Thoracic aorta (tissue), 2 donors: ENCODE measurements at regions not wholly inside any gene's neighbourhood (a gene's known extent, or its start where the extent isn't known, plus 50 kb on each side); places are given as distances from the start of the nearest gene placed in this dataset.

ENCODE experiments used
- ATAC-seq: fragments of 150-250 bp; one replicate; pipeline ENCODE4 v1.8.0; 2017; ENCODE audit warnings: low read depth; ENCODE audit not compliant: insufficient number of reproducible peaks, low FRiP score
- DNase-seq: peaks from one replicate; pipeline ENCODE4 v3.0.0-alpha.2; 2020; ENCODE audit warnings: low spot score
- H3K27ac ChIP-seq, 2 donors: fragments of 200-600 bp; sonication (generic); 1 replicate in 1 of 2; 2 replicates in 1 of 2; pipeline ENCODE4 v1.5.1; 2016; ENCODE audit warnings: mild to moderate bottlenecking in 2 of 2, moderate library complexity in 2 of 2
- H3K27me3 ChIP-seq: fragments of 200-600 bp; sonication (generic); replicated peaks from 2 replicates; pipeline ENCODE4 v1.6.0; 2016; ENCODE audit warnings: mild to moderate bottlenecking; ENCODE audit not compliant: insufficient read depth
- H3K36me3 ChIP-seq: fragments of 200-600 bp; sonication (generic); one replicate; pipeline ENCODE4 v1.5.1; 2016
- H3K4me1 ChIP-seq, 2 donors: fragments of 200-600 bp; sonication (generic); 1 replicate in 1 of 2; 2 replicates in 1 of 2; pipeline versions ENCODE4 v1.5.1 to v1.6.0; 2016; ENCODE audit warnings: low read depth in 2 of 2, mild to moderate bottlenecking in 1 of 2; ENCODE audit not compliant: control insufficient read depth in 1 of 2
- H3K4me3 ChIP-seq: fragments of 200-600 bp; sonication (generic); 2 replicates; pipeline ENCODE4 v1.5.1; 2016; ENCODE audit warnings: mild to moderate bottlenecking
- H3K9me3 ChIP-seq: fragments of 200-600 bp; sonication (generic); 2 replicates; pipeline ENCODE4 v1.5.1; 2016
- CTCF ChIP-seq: fragments of 200-600 bp; sonication (generic); IDR thresholded peaks from one replicate; pipeline ENCODE4 v1.5.1; 2019; ENCODE audit warnings: antibody characterized with exemption

DNA sequence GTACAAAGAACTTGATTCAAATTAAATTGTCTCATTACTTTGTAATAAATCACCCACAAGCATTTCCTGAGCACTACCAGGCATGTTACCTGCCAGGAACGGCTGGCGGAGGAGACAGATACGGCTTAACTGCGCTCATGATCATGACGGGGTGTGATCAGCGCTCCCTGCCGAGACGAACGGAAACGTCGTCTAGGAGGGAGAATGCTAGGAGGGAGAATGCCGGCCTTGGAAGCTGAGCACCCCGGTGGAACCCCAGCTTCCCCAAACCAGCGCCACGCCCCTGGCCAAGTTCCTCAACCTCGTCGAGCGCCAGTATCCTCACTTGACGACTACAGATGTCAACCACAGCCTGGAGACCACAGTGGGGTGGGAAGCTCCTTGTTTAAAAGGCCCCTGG is 272.8 kb downstream of the CTTN start:
- Histone ChIP-seq H3K27me3 (no peaks in the 10 kb centered on the region), H3K9me3 (no peaks in the 10 kb centered on the region), H3K4me1 (no peaks in the 10 kb centered on the region), H3K27ac (no peak overlapping the region), H3K4me3 (no peak overlapping the region), H3K36me3 (no peaks in the 10 kb centered on the region)
- no peak for DNase-seq
- no peak for ATAC-seq
- TF ChIP-seq CTCF, result no peak

DNA sequence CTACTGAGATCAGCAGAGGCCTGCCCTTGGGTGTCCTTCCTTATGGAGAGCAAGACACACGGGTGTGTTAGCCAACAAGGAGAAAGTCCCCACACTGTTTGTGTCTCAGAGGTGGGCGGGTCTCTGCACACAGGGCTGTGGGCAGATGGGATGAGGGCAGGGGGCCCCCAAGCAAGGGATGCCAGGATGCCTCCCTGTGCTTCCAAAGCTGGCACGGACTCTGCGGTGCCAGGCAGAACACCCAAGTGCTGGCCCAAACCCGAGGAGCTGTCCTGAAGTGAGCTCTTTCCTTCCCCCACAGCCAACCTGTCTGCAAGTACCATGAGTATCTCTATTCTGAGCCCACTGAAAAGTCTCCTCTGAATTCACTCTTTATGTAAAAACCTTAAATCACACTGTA is 273.3 kb downstream of the CTTN start:
- Histone ChIP-seq H3K4me3 (no peak overlapping the region), H3K36me3 (no peaks in the 10 kb centered on the region), H3K27ac (no peak overlapping the region), H3K4me1 (no peaks in the 10 kb centered on the region), H3K27me3 (no peaks in the 10 kb centered on the region), H3K9me3 (no peaks in the 10 kb centered on the region)
- no peak for TF ChIP-seq CTCF
- no peak for DNase-seq
- no peak for ATAC-seq

GRCh38 chr11:70672991-70673653 is 274.8 kb downstream of the CTTN start:
- Histone ChIP-seq H3K4me1 (no peaks in the 10 kb centered on the region), H3K27me3 (no peaks in the 10 kb centered on the region), H3K4me3 (no peak overlapping the region), H3K9me3 (no peaks in the 10 kb centered on the region), H3K36me3 (no peaks in the 10 kb centered on the region), H3K27ac (no peak overlapping the region)
- ATAC-seq (no peak), DNase-seq (no peak)
- TF ChIP-seq CTCF, result no peak

DNA sequence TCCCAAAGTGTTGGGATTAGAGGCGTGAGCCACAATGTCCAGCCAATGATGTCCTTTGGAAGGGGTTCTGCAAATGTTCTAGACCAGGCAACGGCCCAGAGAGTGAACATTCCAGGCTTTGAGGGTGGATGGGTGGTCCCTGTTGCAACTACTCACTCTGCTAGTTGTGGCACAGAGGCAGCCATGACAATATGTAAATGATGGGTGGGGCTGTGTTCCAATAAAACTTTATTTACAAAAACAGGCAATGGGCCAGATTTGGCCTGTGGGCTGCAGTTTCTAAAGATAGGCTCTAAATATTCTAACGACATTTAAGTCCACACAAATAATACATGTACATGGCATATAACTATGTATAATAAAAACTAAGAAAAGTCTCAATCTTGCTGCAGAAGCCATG is 276.3 kb downstream of the CTTN start:
- H3K9me3 ChIP-seq, result no peaks in the 10 kb centered on the region
- no peaks in the 10 kb centered on the region for H3K27me3 ChIP-seq
- H3K4me3 ChIP-seq, result no peak overlapping the region
- ATAC-seq (no peak), DNase-seq (no peak)
- TF ChIP-seq CTCF, result no peak
- H3K36me3 ChIP-seq, result no peaks in the 10 kb centered on the region
- no peak overlapping the region for H3K27ac ChIP-seq
- H3K4me1 ChIP-seq, result no peaks in the 10 kb centered on the region

DNA sequence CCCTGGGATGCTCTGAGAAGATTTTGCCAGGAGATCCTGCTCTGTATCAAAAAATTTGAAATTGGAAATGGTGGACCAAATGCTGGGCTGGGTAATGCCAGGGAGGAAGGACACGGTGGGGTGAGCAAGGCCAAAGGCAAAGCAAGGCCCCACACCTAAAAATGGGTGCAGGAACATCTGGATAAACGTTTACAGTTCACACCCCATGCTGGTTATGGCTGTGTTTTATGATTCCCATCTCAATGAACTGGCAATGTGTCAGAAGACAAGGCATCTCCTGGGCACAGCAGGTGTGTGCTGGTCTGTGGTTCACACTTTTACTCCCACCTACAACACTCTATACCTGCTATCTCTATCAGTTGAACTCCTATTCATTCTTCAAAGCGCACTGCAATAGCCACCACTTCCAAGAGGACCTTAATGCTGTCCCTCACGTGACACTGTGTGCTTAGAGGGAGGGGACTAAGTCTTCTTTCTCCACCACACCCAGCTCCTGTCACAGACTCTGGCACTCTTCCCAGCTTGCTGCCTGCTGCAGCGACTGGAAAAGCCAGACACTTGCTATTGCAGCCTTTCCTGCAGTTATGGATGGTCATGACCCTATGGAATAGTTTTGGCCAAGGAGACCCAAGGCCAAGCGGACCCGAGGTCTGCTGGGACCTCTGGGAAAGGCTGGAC is 277.5 kb downstream of the CTTN start:
- DNase-seq (no peak), ATAC-seq (no peak)
- Histone ChIP-seq H3K4me1 (no peaks in the 10 kb centered on the region), H3K27me3 (no peaks in the 10 kb centered on the region), H3K4me3 (no peak overlapping the region), H3K27ac (no peak overlapping the region), H3K9me3 (no peaks in the 10 kb centered on the region), H3K36me3 (no peaks in the 10 kb centered on the region)
- TF ChIP-seq CTCF, result no peak
